Neural cell (in vitro differentiated cells): ENCODE measurements at regions not wholly inside any gene's neighbourhood (a gene's known extent, or its start where the extent isn't known, plus 50 kb on each side); places are given as distances from the start of the nearest gene placed in this dataset.

Experiments
- H2AFZ ChIP-seq: fragments of 200-600, 300-800 bp; sonication (generic), shearing (Covaris generic); 2 replicates; pipeline ENCODE4 v1.6.0; 2014; ENCODE audit warnings: low read depth, mild to moderate bottlenecking, antibody characterized with exemption, low read length, moderate library complexity
- H3F3A ChIP-seq: fragments of 200-600 bp; shearing (Covaris generic); 2 replicates; pipeline ENCODE4 v1.6.1; 2016; ENCODE audit warnings: mild to moderate bottlenecking, moderate library complexity, mixed read lengths, antibody characterized with exemption, low read length; ENCODE audit not compliant: insufficient read depth, poor library complexity, severe bottlenecking
- H3K27ac ChIP-seq: fragments of 200-600, 300-800 bp; sonication (generic), shearing (Covaris generic); 2 replicates; pipeline ENCODE4 v1.5.1; 2014; ENCODE audit warnings: mild to moderate bottlenecking, low read length, moderate library complexity
- H3K27me3 ChIP-seq: fragments of 300-800, 200-600 bp; sonication (generic), shearing (Covaris generic); 2 replicates; pipeline ENCODE4 v1.6.0; 2014; ENCODE audit warnings: mild to moderate bottlenecking, low read depth, low read length, moderate library complexity; ENCODE audit not compliant: insufficient read depth
- H3K36me3 ChIP-seq: fragments of 300-800, 200-600 bp; sonication (generic), shearing (Covaris generic); 2 replicates; pipeline ENCODE4 v1.5.1; 2014; ENCODE audit warnings: mild to moderate bottlenecking, antibody characterized with exemption, low read length, moderate library complexity; ENCODE audit not compliant: insufficient read depth
- H3K4me2 ChIP-seq: fragments of 300-800, 200-600 bp; sonication (generic), shearing (Covaris generic); 2 replicates; pipeline ENCODE4 v1.6.0; 2014; ENCODE audit warnings: mild to moderate bottlenecking, low read length
- H3K4me3 ChIP-seq: fragments of 300-800, 200-600 bp; sonication (generic), shearing (Covaris generic); 2 replicates; pipeline ENCODE4 v1.5.1; 2014; ENCODE audit warnings: mild to moderate bottlenecking, low read length, moderate library complexity
- H3K79me2 ChIP-seq: fragments of 200-600 bp; shearing (Covaris generic); replicated peaks from 2 replicates; pipeline ENCODE4 v1.6.0; 2014; ENCODE audit warnings: mild to moderate bottlenecking, low read length, moderate library complexity; ENCODE audit not compliant: insufficient read depth
- H3K9ac ChIP-seq: fragments of 300-800, 200-600 bp; sonication (generic), shearing (Covaris generic); 2 replicates; pipeline ENCODE4 v1.6.1; 2016; ENCODE audit warnings: mild to moderate bottlenecking, low read length, mixed read lengths
- H3K9me2 ChIP-seq: fragments of 200-600 bp; shearing (Covaris generic); 2 replicates; pipeline ENCODE4 v1.6.1; 2016; ENCODE audit warnings: mild to moderate bottlenecking, low read length, mixed read lengths; ENCODE audit not compliant: insufficient read depth
- H3K9me3 ChIP-seq: fragments of 200-600, 300-800 bp; sonication (generic), shearing (Covaris generic); 2 replicates; pipeline ENCODE4 v1.6.1; 2016; ENCODE audit warnings: mild to moderate bottlenecking, mixed run types, low read length, moderate library complexity, mixed read lengths
- H4K20me1 ChIP-seq: fragments of 200-600 bp; shearing (Covaris generic); 2 replicates; pipeline ENCODE4 v1.6.1; 2016; ENCODE audit warnings: mild to moderate bottlenecking, mixed run types; ENCODE audit not compliant: insufficient read depth
- CTCF ChIP-seq: fragments of 450-650 bp; IDR thresholded peaks from 2 replicates; pipeline ENCODE4 v1.5.1; 2014; ENCODE audit warnings: antibody characterized with exemption, mild to moderate bottlenecking, moderate library complexity; ENCODE audit not compliant: poor library complexity, severe bottlenecking
- EP300 ChIP-seq: fragments of 450-650 bp; conservative IDR thresholded peaks from 2 replicates; pipeline ENCODE4 v1.6.1; 2014; ENCODE audit warnings: antibody characterized with exemption, mild to moderate bottlenecking, moderate library complexity; ENCODE audit not compliant: poor library complexity, severe bottlenecking
- EZH2 ChIP-seq: fragments of 200-600, 300-800 bp; shearing (Covaris generic), sonication (generic); IDR thresholded peaks from 2 replicates; pipeline ENCODE4 v1.6.1; 2014; ENCODE audit warnings: antibody characterized with exemption, low read length, borderline replicate concordance, mild to moderate bottlenecking; ENCODE audit not compliant: insufficient read depth, poor library complexity, severe bottlenecking
- MXI1 ChIP-seq: fragments of 450-650 bp; conservative IDR thresholded peaks from 2 replicates; pipeline ENCODE4 v1.6.1; 2014; ENCODE audit warnings: antibody characterized with exemption, mild to moderate bottlenecking; ENCODE audit not compliant: poor library complexity, severe bottlenecking
- POLR2AphosphoS5 ChIP-seq: IDR thresholded peaks from 2 replicates; pipeline ENCODE4 v1.6.1; 2012
- RAD21 ChIP-seq: fragments of 450-650 bp; conservative IDR thresholded peaks from 2 replicates; pipeline ENCODE4 v1.6.1; 2014; ENCODE audit warnings: antibody characterized with exemption, mild to moderate bottlenecking, moderate library complexity
- SMC3 ChIP-seq: fragments of 450-650 bp; conservative IDR thresholded peaks from 2 replicates; pipeline ENCODE4 v1.6.1; 2014; ENCODE audit warnings: antibody characterized with exemption, mild to moderate bottlenecking, moderate library complexity; ENCODE audit not compliant: poor library complexity
- TAF1 ChIP-seq: IDR thresholded peaks from 2 replicates; pipeline ENCODE4 v1.6.1; 2012; ENCODE audit warnings: low read depth
- TF ChIP-seq, protein P1 (sequence below): IDR thresholded peaks from 2 replicates; pipeline ENCODE4 v1.6.1; 2012; ENCODE audit warnings: borderline replicate concordance

DNA sequence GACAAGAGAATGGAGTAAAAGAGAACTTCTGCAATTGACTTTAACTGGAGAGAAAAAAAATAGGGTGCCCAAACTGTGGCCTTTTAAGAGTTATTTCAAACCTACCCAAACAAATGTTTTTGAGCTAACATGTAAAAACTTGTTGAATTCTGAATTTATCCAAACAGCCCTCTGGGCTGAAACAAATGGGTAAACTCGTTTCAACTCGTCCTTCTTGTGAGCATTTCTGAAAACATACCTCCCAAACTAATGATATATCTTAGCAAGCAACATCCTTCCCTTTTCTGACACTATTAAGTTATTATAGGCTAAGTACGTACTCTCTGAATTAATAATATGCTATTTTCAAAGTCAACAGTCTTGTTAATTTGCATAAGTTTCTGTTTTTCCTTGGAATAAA lies 793.0 kb upstream of the ACVR2A start:
- Histone ChIP-seq H4K20me1 (no peaks in the 10 kb centered on the region), H3K27ac (no peak overlapping the region), H3K79me2 (no peaks in the 10 kb centered on the region), H3K27me3 (no peaks in the 10 kb centered on the region), H3K9me2 (no peaks in the 10 kb centered on the region), H3K9ac (no peak overlapping the region), H3K9me3 (no peaks in the 10 kb centered on the region), H3K36me3 (no peaks in the 10 kb centered on the region), H2AFZ (no peak overlapping the region), H3F3A (no peaks in the 10 kb centered on the region), H3K4me3 (no peak overlapping the region), H3K4me2 (no peak overlapping the region)
- no peak for TF ChIP-seq MXI1
- no peak for TF ChIP-seq EZH2
- TF ChIP-seq TAF1, result no peak
- TF ChIP-seq SMC3, result no peak
- no peak for TF ChIP-seq POLR2AphosphoS5
- TF ChIP-seq RAD21, result no peak
- no peak for TF ChIP-seq CTCF
- TF ChIP-seq, protein P1, sequence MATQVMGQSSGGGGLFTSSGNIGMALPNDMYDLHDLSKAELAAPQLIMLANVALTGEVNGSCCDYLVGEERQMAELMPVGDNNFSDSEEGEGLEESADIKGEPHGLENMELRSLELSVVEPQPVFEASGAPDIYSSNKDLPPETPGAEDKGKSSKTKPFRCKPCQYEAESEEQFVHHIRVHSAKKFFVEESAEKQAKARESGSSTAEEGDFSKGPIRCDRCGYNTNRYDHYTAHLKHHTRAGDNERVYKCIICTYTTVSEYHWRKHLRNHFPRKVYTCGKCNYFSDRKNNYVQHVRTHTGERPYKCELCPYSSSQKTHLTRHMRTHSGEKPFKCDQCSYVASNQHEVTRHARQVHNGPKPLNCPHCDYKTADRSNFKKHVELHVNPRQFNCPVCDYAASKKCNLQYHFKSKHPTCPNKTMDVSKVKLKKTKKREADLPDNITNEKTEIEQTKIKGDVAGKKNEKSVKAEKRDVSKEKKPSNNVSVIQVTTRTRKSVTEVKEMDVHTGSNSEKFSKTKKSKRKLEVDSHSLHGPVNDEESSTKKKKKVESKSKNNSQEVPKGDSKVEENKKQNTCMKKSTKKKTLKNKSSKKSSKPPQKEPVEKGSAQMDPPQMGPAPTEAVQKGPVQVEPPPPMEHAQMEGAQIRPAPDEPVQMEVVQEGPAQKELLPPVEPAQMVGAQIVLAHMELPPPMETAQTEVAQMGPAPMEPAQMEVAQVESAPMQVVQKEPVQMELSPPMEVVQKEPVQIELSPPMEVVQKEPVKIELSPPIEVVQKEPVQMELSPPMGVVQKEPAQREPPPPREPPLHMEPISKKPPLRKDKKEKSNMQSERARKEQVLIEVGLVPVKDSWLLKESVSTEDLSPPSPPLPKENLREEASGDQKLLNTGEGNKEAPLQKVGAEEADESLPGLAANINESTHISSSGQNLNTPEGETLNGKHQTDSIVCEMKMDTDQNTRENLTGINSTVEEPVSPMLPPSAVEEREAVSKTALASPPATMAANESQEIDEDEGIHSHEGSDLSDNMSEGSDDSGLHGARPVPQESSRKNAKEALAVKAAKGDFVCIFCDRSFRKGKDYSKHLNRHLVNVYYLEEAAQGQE, result no peak
- no peak for TF ChIP-seq EP300

DNA sequence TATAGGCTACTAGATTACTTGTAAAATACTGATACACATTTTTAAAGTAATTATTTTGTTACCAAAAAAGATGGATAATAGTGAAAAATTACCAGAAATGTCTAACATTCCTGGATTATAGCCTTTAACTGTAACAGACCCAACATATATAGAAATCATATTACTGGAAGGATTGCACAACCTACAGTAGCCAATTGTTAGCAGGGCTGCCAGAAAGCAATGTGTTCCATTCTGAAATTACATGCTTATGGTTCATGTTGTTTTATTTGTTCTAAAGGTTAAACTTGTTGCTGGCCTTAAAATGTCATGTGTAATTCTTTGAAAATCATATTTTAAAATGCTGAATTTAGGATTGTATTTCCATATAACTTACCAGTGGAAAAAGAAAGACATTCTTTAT lies 793.6 kb upstream of the ACVR2A start:
- Histone ChIP-seq H2AFZ (no peak overlapping the region), H3K9me3 (no peaks in the 10 kb centered on the region), H3K36me3 (no peaks in the 10 kb centered on the region), H3K9me2 (no peaks in the 10 kb centered on the region), H3K27me3 (no peaks in the 10 kb centered on the region), H3F3A (no peaks in the 10 kb centered on the region), H3K9ac (no peak overlapping the region), H3K79me2 (no peaks in the 10 kb centered on the region), H3K4me3 (no peak overlapping the region), H3K27ac (no peak overlapping the region), H4K20me1 (no peaks in the 10 kb centered on the region), H3K4me2 (no peak overlapping the region)
- TF ChIP-seq, protein P1, result no peak
- no peak for TF ChIP-seq SMC3
- TF ChIP-seq TAF1, result no peak
- TF ChIP-seq MXI1, result no peak
- TF ChIP-seq CTCF, result no peak
- no peak for TF ChIP-seq EZH2
- TF ChIP-seq RAD21, result no peak
- TF ChIP-seq POLR2AphosphoS5, result no peak
- TF ChIP-seq EP300, result no peak
